ENCODE measurements at regions not wholly inside any gene's neighbourhood (a gene's known extent, or its start where the extent isn't known, plus 50 kb on each side); places are given as distances from the start of the nearest gene placed in this dataset.
"Not testable (repeated sequence)": the region's sequence is repeated elsewhere in the genome, so short reads cannot be mapped to it uniquely, and the experiment has no call there.

- WGBS, result 84% methylated on average over 2 of the region's 2 CpGs
- H3K9me3 ChIP-seq, result peaks cover 0 to 4% (median 0%) of the 10 kb centered on the region in 4 donors
- no peak for TF ChIP-seq POLR2AphosphoS5 (IDR thresholded peaks at IDR 0.05)
- TF ChIP-seq EP300 (IDR thresholded peaks at IDR 0.05), result no peak
- TF ChIP-seq POLR2A (IDR thresholded peaks at IDR 0.05; ENCODE audit: low read depth), result no peak
- TF ChIP-seq CTCF (IDR thresholded peaks at IDR 0.05), result no peak
- H3K4me1 ChIP-seq, result no peaks in the 10 kb centered on the region
- no peak overlapping the region for H3K27ac ChIP-seq (replicated peaks in 1 of 4)
- no peaks in the 10 kb centered on the region for H3K36me3 ChIP-seq
- intact Hi-C loops (cut with DNase I), result no loop called here
- H3K27me3 ChIP-seq, result no peaks in the 10 kb centered on the region
- H3K4me3 ChIP-seq, result no peak overlapping the region
- DNase-seq (ENCODE audit: extremely low spot score), result no peak
These were observed 650.0 kb upstream of the RGS18 start for GRCh38 chr1:191508239-191508638.

GRCh38 chr1:191511480-191511879 lies 646.8 kb upstream of the RGS18 start:
- H3K27me3 ChIP-seq; DNase-seq (ENCODE audit: extremely low spot score); H3K9me3 ChIP-seq; H3K4me1 ChIP-seq; H3K27ac ChIP-seq (replicated peaks in 1 of 4); intact Hi-C loops (cut with DNase I); H3K36me3 ChIP-seq; H3K4me3 ChIP-seq: not testable (repeated sequence)
- WGBS, result 82% methylated on average over 3 of the region's 3 CpGs

- H3K4me3 ChIP-seq, result no peak overlapping the region
- no peak for TF ChIP-seq POLR2AphosphoS5 (IDR thresholded peaks at IDR 0.05)
- no peak for TF ChIP-seq CTCF (IDR thresholded peaks at IDR 0.05)
- TF ChIP-seq EP300 (IDR thresholded peaks at IDR 0.05), result no peak
- TF ChIP-seq POLR2A (IDR thresholded peaks at IDR 0.05; ENCODE audit: low read depth), result no peak
These were observed 640.4 kb upstream of the RGS18 start for GRCh38 chr1:191517826-191518225.

GRCh38 chr1:191519519-191519918 lies 638.7 kb upstream of the RGS18 start:
- no peak for TF ChIP-seq EP300 (IDR thresholded peaks at IDR 0.05)
- TF ChIP-seq POLR2AphosphoS5 (IDR thresholded peaks at IDR 0.05), result no peak
- TF ChIP-seq POLR2A (IDR thresholded peaks at IDR 0.05; ENCODE audit: low read depth), result no peak
- no peak for TF ChIP-seq CTCF (IDR thresholded peaks at IDR 0.05)
- intact Hi-C loops (cut with DNase I), result no loop called here

More at GRCh38 chr1:191517826-191518225, 640.4 kb upstream of the RGS18 start:
- Histone ChIP-seq H3K27me3 (no peaks in the 10 kb centered on the region), H3K9me3 (peaks cover 0 to 4% (median 0%) of the 10 kb centered on the region in 4 donors), H3K27ac (replicated peaks in 1 of 4) (no peak overlapping the region), H3K36me3 (no peaks in the 10 kb centered on the region), H3K4me1 (no peaks in the 10 kb centered on the region)
- DNase-seq (ENCODE audit: extremely low spot score), result no peak
- intact Hi-C loops (cut with DNase I), result no loop called here

GRCh38 chr1:191520345-191520744 lies 637.9 kb upstream of the RGS18 start:
- 85% methylated on average over 3 of the region's 3 CpGs for WGBS
- H3K36me3 ChIP-seq, result no peaks in the 10 kb centered on the region

More at GRCh38 chr1:191519519-191519918, 638.7 kb upstream of the RGS18 start:
- Histone ChIP-seq H3K36me3 (no peaks in the 10 kb centered on the region), H3K4me3 (no peak overlapping the region), H3K9me3 (no peaks in the 10 kb centered on the region), H3K27me3 (no peaks in the 10 kb centered on the region), H3K4me1 (no peaks in the 10 kb centered on the region), H3K27ac (replicated peaks in 1 of 4) (no peak overlapping the region)
- DNase-seq (ENCODE audit: extremely low spot score), result no peak

GRCh38 chr1:191525944-191526343 lies 632.3 kb upstream of the RGS18 start:
- intact Hi-C loops (cut with DNase I); H3K4me3 ChIP-seq; H3K27ac ChIP-seq (replicated peaks in 1 of 4); H3K9me3 ChIP-seq; DNase-seq (ENCODE audit: extremely low spot score); H3K4me1 ChIP-seq; H3K27me3 ChIP-seq; H3K36me3 ChIP-seq: not testable (repeated sequence)
- 92% methylated on average over 5 of the region's 5 CpGs for WGBS

More at GRCh38 chr1:191520345-191520744, 637.9 kb upstream of the RGS18 start:
- Histone ChIP-seq H3K27me3 (no peaks in the 10 kb centered on the region), H3K27ac (replicated peaks in 1 of 4) (no peak overlapping the region), H3K9me3 (no peaks in the 10 kb centered on the region), H3K4me3 (no peak overlapping the region), H3K4me1 (no peaks in the 10 kb centered on the region)
- DNase-seq (ENCODE audit: extremely low spot score), result no peak
- TF ChIP-seq POLR2AphosphoS5 (IDR thresholded peaks at IDR 0.05) (no peak), CTCF (IDR thresholded peaks at IDR 0.05) (no peak), EP300 (IDR thresholded peaks at IDR 0.05) (no peak), POLR2A (IDR thresholded peaks at IDR 0.05; ENCODE audit: low read depth) (no peak)
- intact Hi-C loops (cut with DNase I), result no loop called here
